GM23338 (cell line): ENCODE measurements at regions not wholly inside any gene's neighbourhood (a gene's known extent, or its start where the extent isn't known, plus 50 kb on each side); places are given as distances from the start of the nearest gene placed in this dataset.

Experiments used
- EZH2 ChIP-seq: fragments of 200-600 bp; sonication (generic); IDR thresholded peaks from one replicate; pipeline ENCODE4 v1.8.0; 2017; ENCODE audit warnings: antibody characterized with exemption, mild to moderate bottlenecking, low read depth; ENCODE audit not compliant: unreplicated experiment
- EZH2phosphoT487 ChIP-seq: fragments of 200-600 bp; sonication (generic); IDR thresholded peaks from one replicate; pipeline ENCODE4 v1.8.1; 2018; ENCODE audit warnings: antibody characterized with exemption; ENCODE audit not compliant: unreplicated experiment
- JUNB ChIP-seq: IDR thresholded peaks from one replicate; pipeline ENCODE4 v1.6.1; 2016; ENCODE audit warnings: antibody characterized with exemption; ENCODE audit not compliant: unreplicated experiment
- POLR2AphosphoS5 ChIP-seq: IDR thresholded peaks from 2 replicates; pipeline ENCODE4 v1.6.1; 2016; ENCODE audit warnings: antibody characterized with exemption, low read depth
- STAT1 ChIP-seq: IDR thresholded peaks from one replicate; pipeline ENCODE4 v1.6.1; 2016; ENCODE audit warnings: antibody characterized with exemption; ENCODE audit not compliant: unreplicated experiment
- ZNF331 ChIP-seq: fragments of 250-450 bp; sonication (Bioruptor Pico); IDR thresholded peaks from 2 replicates; pipeline ENCODE4 v1.5.0; 2020; ENCODE audit warnings: low read depth, mild to moderate bottlenecking, moderate library complexity
- TF ChIP-seq, protein P1 (sequence below), 2 experiments: fragments of 200-600 bp in 1 of 2; sonication (generic) in 1 of 2; conservative IDR thresholded peaks; 2 replicates each; pipeline versions ENCODE4 v1.5.1 to v1.6.1; 2016 to 2017; ENCODE audit warnings: antibody characterized with exemption in 2 of 2, low read depth in 2 of 2, mild to moderate bottlenecking in 2 of 2, moderate library complexity in 1 of 2
- TF ChIP-seq, protein P2 (sequence below): IDR thresholded peaks from one replicate; pipeline ENCODE4 v1.6.1; 2018; ENCODE audit warnings: antibody characterized with exemption; ENCODE audit not compliant: unreplicated experiment

DNA sequence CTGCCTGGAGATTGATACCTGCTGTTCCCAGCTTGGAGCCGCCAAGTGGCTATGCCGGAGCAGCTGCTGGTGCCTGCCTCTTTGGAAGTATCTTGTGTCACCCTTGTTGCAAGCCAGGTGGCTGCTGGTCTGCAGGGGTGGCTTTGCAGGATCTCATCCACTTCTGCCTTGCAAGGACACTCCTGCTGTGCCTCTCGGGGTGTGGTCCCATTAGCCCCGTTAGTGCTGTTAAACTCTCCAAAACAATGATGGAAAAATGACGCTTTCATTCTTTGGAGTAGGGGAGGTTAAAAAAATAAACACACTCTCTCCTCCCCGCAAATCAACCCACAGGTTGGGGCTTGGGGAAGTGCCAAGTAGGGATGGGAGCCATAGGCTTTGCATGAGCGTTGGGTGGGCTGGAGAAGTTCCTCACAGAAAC is 352.8 kb downstream of the RNF144A start:
- TF ChIP-seq ZNF331 (no peak), EZH2 (no peak), JUNB (no peak), STAT1 (no peak), POLR2AphosphoS5 (no peak), EZH2phosphoT487 (no peak)
- TF ChIP-seq, protein P1, sequence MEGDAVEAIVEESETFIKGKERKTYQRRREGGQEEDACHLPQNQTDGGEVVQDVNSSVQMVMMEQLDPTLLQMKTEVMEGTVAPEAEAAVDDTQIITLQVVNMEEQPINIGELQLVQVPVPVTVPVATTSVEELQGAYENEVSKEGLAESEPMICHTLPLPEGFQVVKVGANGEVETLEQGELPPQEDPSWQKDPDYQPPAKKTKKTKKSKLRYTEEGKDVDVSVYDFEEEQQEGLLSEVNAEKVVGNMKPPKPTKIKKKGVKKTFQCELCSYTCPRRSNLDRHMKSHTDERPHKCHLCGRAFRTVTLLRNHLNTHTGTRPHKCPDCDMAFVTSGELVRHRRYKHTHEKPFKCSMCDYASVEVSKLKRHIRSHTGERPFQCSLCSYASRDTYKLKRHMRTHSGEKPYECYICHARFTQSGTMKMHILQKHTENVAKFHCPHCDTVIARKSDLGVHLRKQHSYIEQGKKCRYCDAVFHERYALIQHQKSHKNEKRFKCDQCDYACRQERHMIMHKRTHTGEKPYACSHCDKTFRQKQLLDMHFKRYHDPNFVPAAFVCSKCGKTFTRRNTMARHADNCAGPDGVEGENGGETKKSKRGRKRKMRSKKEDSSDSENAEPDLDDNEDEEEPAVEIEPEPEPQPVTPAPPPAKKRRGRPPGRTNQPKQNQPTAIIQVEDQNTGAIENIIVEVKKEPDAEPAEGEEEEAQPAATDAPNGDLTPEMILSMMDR (conservative IDR thresholded peaks at IDR 0.05; ENCODE audit: low read depth in 2 of 2), result no peak
- TF ChIP-seq, protein P2, sequence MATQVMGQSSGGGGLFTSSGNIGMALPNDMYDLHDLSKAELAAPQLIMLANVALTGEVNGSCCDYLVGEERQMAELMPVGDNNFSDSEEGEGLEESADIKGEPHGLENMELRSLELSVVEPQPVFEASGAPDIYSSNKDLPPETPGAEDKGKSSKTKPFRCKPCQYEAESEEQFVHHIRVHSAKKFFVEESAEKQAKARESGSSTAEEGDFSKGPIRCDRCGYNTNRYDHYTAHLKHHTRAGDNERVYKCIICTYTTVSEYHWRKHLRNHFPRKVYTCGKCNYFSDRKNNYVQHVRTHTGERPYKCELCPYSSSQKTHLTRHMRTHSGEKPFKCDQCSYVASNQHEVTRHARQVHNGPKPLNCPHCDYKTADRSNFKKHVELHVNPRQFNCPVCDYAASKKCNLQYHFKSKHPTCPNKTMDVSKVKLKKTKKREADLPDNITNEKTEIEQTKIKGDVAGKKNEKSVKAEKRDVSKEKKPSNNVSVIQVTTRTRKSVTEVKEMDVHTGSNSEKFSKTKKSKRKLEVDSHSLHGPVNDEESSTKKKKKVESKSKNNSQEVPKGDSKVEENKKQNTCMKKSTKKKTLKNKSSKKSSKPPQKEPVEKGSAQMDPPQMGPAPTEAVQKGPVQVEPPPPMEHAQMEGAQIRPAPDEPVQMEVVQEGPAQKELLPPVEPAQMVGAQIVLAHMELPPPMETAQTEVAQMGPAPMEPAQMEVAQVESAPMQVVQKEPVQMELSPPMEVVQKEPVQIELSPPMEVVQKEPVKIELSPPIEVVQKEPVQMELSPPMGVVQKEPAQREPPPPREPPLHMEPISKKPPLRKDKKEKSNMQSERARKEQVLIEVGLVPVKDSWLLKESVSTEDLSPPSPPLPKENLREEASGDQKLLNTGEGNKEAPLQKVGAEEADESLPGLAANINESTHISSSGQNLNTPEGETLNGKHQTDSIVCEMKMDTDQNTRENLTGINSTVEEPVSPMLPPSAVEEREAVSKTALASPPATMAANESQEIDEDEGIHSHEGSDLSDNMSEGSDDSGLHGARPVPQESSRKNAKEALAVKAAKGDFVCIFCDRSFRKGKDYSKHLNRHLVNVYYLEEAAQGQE, result no peak
